CD4-positive, alpha-beta T cell (primary cell): ENCODE measurements at regions not wholly inside any gene's neighbourhood (a gene's known extent, or its start where the extent isn't known, plus 50 kb on each side); places are given as distances from the start of the nearest gene placed in this dataset.

Experiments used
- ATAC-seq: fragments of 200-7000 bp; cut with Tn5 transposase; one replicate; pipeline ENCODE4 v1.10.0; 2022; ENCODE audit warnings: mild to moderate bottlenecking; ENCODE audit not compliant: poor library complexity
- CTCF ChIA-PET: fragments of 350-600 bp; sonication (Branson Sonifier 250); formaldehyde crosslinking; loops from one replicate; lab custom pipeline; 2021; ENCODE audit warnings: antibody characterized with exemption, inconsistent platforms; lab: Charles Lee
- POLR2A ChIA-PET: fragments of 350-600 bp; sonication (Branson Sonifier 250); formaldehyde crosslinking; loops from one replicate; lab custom pipeline; 2021; ENCODE audit warnings: antibody characterized with exemption, inconsistent platforms; lab: Charles Lee
- DNase-seq, 14 experiments: peaks; one replicate each; pipeline ENCODE4 v3.0.0-alpha.2; 2013 to 2020; ENCODE audit warnings: mixed read lengths in 2 of 14
- H3K27ac ChIP-seq, 2 donors: one replicate each; pipeline versions ENCODE4 v1.5.1 to v1.7.0; 2013; ENCODE audit warnings: low read length in 2 of 2, low read depth in 1 of 2, mild to moderate bottlenecking in 1 of 2
- H3K27me3 ChIP-seq, 2 experiments: 1 replicate in 1 of 2; 2 replicates in 1 of 2; pipeline versions ENCODE4 v1.6.1 to v1.7.0; 2013; ENCODE audit warnings: low read length in 2 of 2, control low read depth in 1 of 2, mild to moderate bottlenecking in 1 of 2, moderate library complexity in 1 of 2; ENCODE audit not compliant: insufficient read depth in 2 of 2, control insufficient read depth in 1 of 2
- H3K36me3 ChIP-seq: one replicate; pipeline ENCODE4 v1.6.1; 2013; ENCODE audit warnings: low read length, control low read depth; ENCODE audit not compliant: insufficient read depth
- H3K4me1 ChIP-seq: one replicate; pipeline ENCODE4 v1.6.1; 2013; ENCODE audit warnings: low read length, control low read depth; ENCODE audit not compliant: insufficient read depth
- H3K4me3 ChIP-seq: one replicate; pipeline ENCODE4 v1.5.1; 2013; ENCODE audit warnings: mild to moderate bottlenecking, low read length, moderate library complexity
- H3K9me3 ChIP-seq, 2 experiments: 1 replicate in 1 of 2; 2 replicates in 1 of 2; pipeline versions ENCODE4 v1.6.1 to v1.7.0; 2013; ENCODE audit warnings: low read length in 2 of 2, mild to moderate bottlenecking in 2 of 2, control low read depth in 1 of 2, moderate library complexity in 1 of 2; ENCODE audit not compliant: control insufficient read depth in 1 of 2, insufficient read depth in 1 of 2
- H3K27ac Mint-ChIP-seq: one replicate; pipeline ENCODE4 v1.8.0; 2020; ENCODE audit warnings: mixed read lengths
- H3K27me3 Mint-ChIP-seq: one replicate; pipeline ENCODE4 v1.8.0; 2021; ENCODE audit warnings: mixed read lengths
- H3K36me3 Mint-ChIP-seq: one replicate; pipeline ENCODE4 v1.8.0; 2021; ENCODE audit warnings: low read depth, mixed read lengths
- H3K4me1 Mint-ChIP-seq: one replicate; pipeline ENCODE4 v1.8.0; 2021; ENCODE audit warnings: low read depth, mixed read lengths
- H3K4me3 Mint-ChIP-seq: one replicate; pipeline ENCODE4 v1.8.0; 2020; ENCODE audit warnings: mild to moderate bottlenecking, mixed read lengths
- H3K9me3 Mint-ChIP-seq: one replicate; pipeline ENCODE4 v1.8.0; 2020; ENCODE audit warnings: mixed read lengths
- intact Hi-C, 2 experiments: fragments of 100-400 bp; cut with DNase I in 1 of 2; cut with micrococcal nuclease in 1 of 2; formaldehyde crosslinking; loops; one replicate each; pipeline versions ENCODE4 v1.15.1 to v1.9.0; 2023 to 2025; cut with DNase I, micrococcal nuclease
- TF ChIP-seq, protein P1 (sequence below): fragments of 200-600 bp; IDR thresholded peaks from one replicate; pipeline ENCODE4 v1.8.0; 2022; ENCODE audit warnings: antibody characterized with exemption, mild to moderate bottlenecking

DNA sequence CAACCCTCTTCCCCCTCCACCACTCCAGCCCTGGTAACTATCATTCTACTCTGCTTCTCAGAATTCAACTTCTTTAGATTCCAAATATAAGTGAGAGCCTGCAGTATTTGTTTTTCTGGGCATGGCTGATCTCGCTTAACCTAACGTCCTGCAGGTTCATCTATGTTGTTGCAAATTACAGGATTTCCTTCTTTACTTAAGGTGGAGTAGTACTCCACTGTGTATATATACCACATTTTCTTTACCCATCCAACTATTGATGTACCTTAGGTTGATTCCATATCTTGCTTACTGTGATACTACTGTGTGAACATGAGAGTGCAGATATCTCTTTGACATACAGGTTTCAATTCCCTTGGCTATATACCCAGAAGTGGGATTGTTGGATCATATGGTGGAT is 106.3 kb upstream of the ZNF366 start:
- no peak for ATAC-seq
- Histone ChIP-seq H3K27ac (no peak overlapping the region), H3K4me3 (no peak overlapping the region), H3K9me3 (no peaks in the 10 kb centered on the region), H3K27me3 (peaks cover 0 to 4% of the 10 kb centered on the region in 2 experiments), H3K4me1 (no peaks in the 10 kb centered on the region), H3K36me3 (no peaks in the 10 kb centered on the region)
- ChIA-PET POLR2A (no interaction called here), CTCF (no interaction called here)
- Mint-ChIP-seq H3K27me3 (no peaks in the 10 kb centered on the region), H3K4me1 (no peaks in the 10 kb centered on the region), H3K4me3 (no peak overlapping the region), H3K9me3 (no peaks in the 10 kb centered on the region), H3K27ac (no peak overlapping the region), H3K36me3 (no peaks in the 10 kb centered on the region)
- no peak for DNase-seq
- intact Hi-C loops = loop anchor here in 1 of 2 experiments (2.0 to 5.0 kb wide), 2 partner anchors 205 to 589 kb away; no protein-coding TSS in a partner anchor
- TF ChIP-seq, protein P1, sequence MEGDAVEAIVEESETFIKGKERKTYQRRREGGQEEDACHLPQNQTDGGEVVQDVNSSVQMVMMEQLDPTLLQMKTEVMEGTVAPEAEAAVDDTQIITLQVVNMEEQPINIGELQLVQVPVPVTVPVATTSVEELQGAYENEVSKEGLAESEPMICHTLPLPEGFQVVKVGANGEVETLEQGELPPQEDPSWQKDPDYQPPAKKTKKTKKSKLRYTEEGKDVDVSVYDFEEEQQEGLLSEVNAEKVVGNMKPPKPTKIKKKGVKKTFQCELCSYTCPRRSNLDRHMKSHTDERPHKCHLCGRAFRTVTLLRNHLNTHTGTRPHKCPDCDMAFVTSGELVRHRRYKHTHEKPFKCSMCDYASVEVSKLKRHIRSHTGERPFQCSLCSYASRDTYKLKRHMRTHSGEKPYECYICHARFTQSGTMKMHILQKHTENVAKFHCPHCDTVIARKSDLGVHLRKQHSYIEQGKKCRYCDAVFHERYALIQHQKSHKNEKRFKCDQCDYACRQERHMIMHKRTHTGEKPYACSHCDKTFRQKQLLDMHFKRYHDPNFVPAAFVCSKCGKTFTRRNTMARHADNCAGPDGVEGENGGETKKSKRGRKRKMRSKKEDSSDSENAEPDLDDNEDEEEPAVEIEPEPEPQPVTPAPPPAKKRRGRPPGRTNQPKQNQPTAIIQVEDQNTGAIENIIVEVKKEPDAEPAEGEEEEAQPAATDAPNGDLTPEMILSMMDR = no peak

DNA sequence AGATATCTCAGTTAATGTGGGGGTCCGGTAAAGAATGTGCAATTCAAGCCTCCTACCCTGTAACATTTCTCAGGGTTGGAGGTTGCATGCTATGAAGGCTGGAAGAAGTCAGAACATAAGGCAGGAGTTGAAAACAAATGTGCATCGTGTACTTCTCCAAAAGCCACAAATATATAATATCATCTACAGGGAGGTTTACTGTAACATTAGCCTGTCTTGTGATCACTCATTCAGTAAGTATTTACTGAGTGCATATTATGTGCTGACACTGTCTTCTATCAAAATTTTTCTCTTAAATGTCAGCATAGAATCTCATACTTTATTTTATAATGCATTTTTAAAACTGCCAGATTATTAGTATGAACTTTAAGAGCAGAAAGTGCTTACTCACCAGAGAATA is 105.6 kb upstream of the ZNF366 start:
- no peaks in the 10 kb centered on the region for H3K36me3 ChIP-seq
- no peak overlapping the region for H3K27ac ChIP-seq
- ATAC-seq (no peak), DNase-seq (no peak)
- ChIA-PET CTCF (no interaction called here), POLR2A (no interaction called here)
- no peak overlapping the region for H3K4me3 Mint-ChIP-seq
- no peaks in the 10 kb centered on the region for H3K9me3 Mint-ChIP-seq
- no peaks in the 10 kb centered on the region for H3K36me3 Mint-ChIP-seq
- no peaks in the 10 kb centered on the region for H3K9me3 ChIP-seq
- H3K27me3 Mint-ChIP-seq = no peaks in the 10 kb centered on the region
- H3K27ac Mint-ChIP-seq = no peak overlapping the region
- TF ChIP-seq, protein P1 = no peak
- no peaks in the 10 kb centered on the region for H3K4me1 ChIP-seq
- H3K4me1 Mint-ChIP-seq = no peaks in the 10 kb centered on the region
- H3K4me3 ChIP-seq = no peak overlapping the region
- H3K27me3 ChIP-seq = no peaks in the 10 kb centered on the region
- intact Hi-C loops = loop anchor here in 1 of 2 experiments (2.0 to 5.0 kb wide), 2 partner anchors 206 to 589 kb away; no protein-coding TSS in a partner anchor

DNA sequence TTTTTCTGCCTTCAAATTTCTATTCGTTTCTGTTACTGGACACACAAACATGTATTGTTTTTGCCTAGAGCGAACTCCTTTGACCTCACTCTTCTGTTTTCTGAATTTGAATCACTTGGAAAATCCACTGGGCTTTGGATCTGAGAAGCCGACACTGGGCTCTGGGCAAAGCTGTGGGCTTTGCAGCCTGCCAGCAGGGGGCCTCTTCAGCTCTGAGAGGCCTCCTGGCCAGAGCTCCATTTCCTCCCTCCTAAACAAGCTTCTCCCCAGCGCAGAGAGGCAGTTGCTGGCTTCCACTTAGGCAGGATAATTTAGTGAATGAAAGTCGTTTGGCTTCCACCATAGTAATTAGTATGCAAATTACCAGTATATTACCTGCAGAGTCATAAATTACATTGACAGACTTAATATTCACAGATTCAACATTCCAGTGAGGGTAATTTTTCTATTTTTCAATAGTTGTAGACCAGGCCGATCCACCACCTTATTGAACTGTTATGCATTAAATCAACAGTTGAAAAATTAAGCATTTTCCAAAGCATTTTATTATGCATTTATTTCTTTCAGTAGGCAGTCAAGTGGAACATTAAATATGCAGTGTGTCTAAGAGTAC is 104.0 kb upstream of the ZNF366 start:
- ATAC-seq = peak; percentile 64
- DNase-seq = peak; percentile 2 to 64 (median 22)
- H3K27ac ChIP-seq = no peak overlapping the region
- Mint-ChIP-seq H3K9me3 (no peaks in the 10 kb centered on the region), H3K4me1 (no peaks in the 10 kb centered on the region), H3K4me3 (no peak overlapping the region), H3K27ac (no peak overlapping the region), H3K27me3 (no peaks in the 10 kb centered on the region), H3K36me3 (no peaks in the 10 kb centered on the region)
- H3K27me3 ChIP-seq = no peaks in the 10 kb centered on the region
- TF ChIP-seq, protein P1 = peak; percentile 80
- intact Hi-C loops = loop anchor here (1.0 to 5.0 kb wide), 2 partner anchors 208 to 591 kb away; no protein-coding TSS in a partner anchor
- H3K4me3 ChIP-seq = no peak overlapping the region
- H3K4me1 ChIP-seq = no peaks in the 10 kb centered on the region
- CTCF ChIA-PET = interaction anchor here (1.0 to 1.5 kb wide), 3 partner anchors 9 to 208 kb away, joined by 3 to 9 read pairs (median 7); no protein-coding TSS in a partner anchor
- POLR2A ChIA-PET = interaction anchor here (1.6 kb wide), 1 partner anchor 208 kb away, joined by 12 read pairs; no protein-coding TSS in a partner anchor
- no peaks in the 10 kb centered on the region for H3K36me3 ChIP-seq
- H3K9me3 ChIP-seq = no peaks in the 10 kb centered on the region
